ENCODE measurements at regions not wholly inside any gene's neighbourhood (a gene's known extent, or its start where the extent isn't known, plus 50 kb on each side); places are given as distances from the start of the nearest gene placed in this dataset.

GRCh38 chr22:48714231-48714630 is 1113.4 kb downstream of the BRD1 start:
- Histone ChIP-seq H3K27ac (ENCODE audit: low read depth, low read length) (no peak overlapping the region), H4K20me1 (ENCODE audit: control insufficient read depth, insufficient read depth, low read depth, low read length) (no peaks in the 10 kb centered on the region), H3K4me3 (ENCODE audit: low read length) (no peak overlapping the region), H3K4me1 (ENCODE audit: control insufficient read depth, low read length) (no peaks in the 10 kb centered on the region), H3K79me2 (ENCODE audit: control insufficient read depth, low read length) (no peaks in the 10 kb centered on the region), H3K36me3 (ENCODE audit: control insufficient read depth, low read length) (no peaks in the 10 kb centered on the region), H3K9me2 (replicated peaks; ENCODE audit: control insufficient read depth, low read length) (no peaks in the 10 kb centered on the region), H3F3A (ENCODE audit: control insufficient read depth, insufficient read depth) (no peaks in the 10 kb centered on the region), H3K9me3 (ENCODE audit: control insufficient read depth, insufficient read depth, low read length) (no peaks in the 10 kb centered on the region), H3K4me2 (ENCODE audit: low read length) (no peak overlapping the region), H3K27me3 (ENCODE audit: control insufficient read depth, low read length) (no peaks in the 10 kb centered on the region)
- TF ChIP-seq EZH2phosphoT487 (IDR thresholded peaks at IDR 0.05; ENCODE audit: borderline replicate concordance, low read length) (no peak), CTCF (IDR thresholded peaks at IDR 0.05; ENCODE audit: low read depth, low read length, poor library complexity, severe bottlenecking) (no peak)

- H4K20me1 ChIP-seq (ENCODE audit: control insufficient read depth, insufficient read depth, low read depth, low read length) = no peaks in the 10 kb centered on the region
- no peaks in the 10 kb centered on the region for H3K9me2 ChIP-seq (replicated peaks; ENCODE audit: control insufficient read depth, low read length)
- no peak overlapping the region for H3K4me2 ChIP-seq (ENCODE audit: low read length)
- no peaks in the 10 kb centered on the region for H3F3A ChIP-seq (ENCODE audit: control insufficient read depth, insufficient read depth)
- no peaks in the 10 kb centered on the region for H3K79me2 ChIP-seq (ENCODE audit: control insufficient read depth, low read length)
- H3K4me3 ChIP-seq (ENCODE audit: low read length) = no peak overlapping the region
- no peaks in the 10 kb centered on the region for H3K36me3 ChIP-seq (ENCODE audit: control insufficient read depth, low read length)
- no peaks in the 10 kb centered on the region for H3K27me3 ChIP-seq (ENCODE audit: control insufficient read depth, low read length)
- TF ChIP-seq CTCF (IDR thresholded peaks at IDR 0.05; ENCODE audit: low read depth, low read length, poor library complexity, severe bottlenecking) (no peak), EZH2phosphoT487 (IDR thresholded peaks at IDR 0.05; ENCODE audit: borderline replicate concordance, low read length) (no peak)
- H3K9me3 ChIP-seq (ENCODE audit: control insufficient read depth, insufficient read depth, low read length) = no peaks in the 10 kb centered on the region
- no peaks in the 10 kb centered on the region for H3K4me1 ChIP-seq (ENCODE audit: control insufficient read depth, low read length)
- no peak overlapping the region for H3K27ac ChIP-seq (ENCODE audit: low read depth, low read length)
Observed at GRCh38 chr22:48713272-48714205, 1114.1 kb downstream of the BRD1 start.

GRCh38 chr22:48712558-48713271 is 1115.0 kb downstream of the BRD1 start:
- H3K4me3 ChIP-seq (ENCODE audit: low read length) = no peak overlapping the region
- no peaks in the 10 kb centered on the region for H3K9me2 ChIP-seq (replicated peaks; ENCODE audit: control insufficient read depth, low read length)
- no peak overlapping the region for H3K4me2 ChIP-seq (ENCODE audit: low read length)
- no peaks in the 10 kb centered on the region for H4K20me1 ChIP-seq (ENCODE audit: control insufficient read depth, insufficient read depth, low read depth, low read length)
- no peaks in the 10 kb centered on the region for H3F3A ChIP-seq (ENCODE audit: control insufficient read depth, insufficient read depth)
- H3K36me3 ChIP-seq (ENCODE audit: control insufficient read depth, low read length) = no peaks in the 10 kb centered on the region
- H3K27ac ChIP-seq (ENCODE audit: low read depth, low read length) = no peak overlapping the region
- H3K4me1 ChIP-seq (ENCODE audit: control insufficient read depth, low read length) = no peaks in the 10 kb centered on the region
- no peaks in the 10 kb centered on the region for H3K27me3 ChIP-seq (ENCODE audit: control insufficient read depth, low read length)
- no peaks in the 10 kb centered on the region for H3K9me3 ChIP-seq (ENCODE audit: control insufficient read depth, insufficient read depth, low read length)
- TF ChIP-seq EZH2phosphoT487 (IDR thresholded peaks at IDR 0.05; ENCODE audit: borderline replicate concordance, low read length) (no peak), CTCF (IDR thresholded peaks at IDR 0.05; ENCODE audit: low read depth, low read length, poor library complexity, severe bottlenecking) (no peak)
- no peaks in the 10 kb centered on the region for H3K79me2 ChIP-seq (ENCODE audit: control insufficient read depth, low read length)
